Gastrocnemius medialis (tissue), 4 donors: ENCODE measurements at regions not wholly inside any gene's neighbourhood (a gene's known extent, or its start where the extent isn't known, plus 50 kb on each side); places are given as distances from the start of the nearest gene placed in this dataset.

Source experiments
- POLR2A ChIP-seq, 2 donors: fragments of 450-650 bp; IDR thresholded peaks; one replicate each; pipeline ENCODE4 v1.6.1; 2017; ENCODE audit warnings: antibody characterized with exemption in 2 of 2, mild to moderate bottlenecking in 2 of 2, moderate library complexity in 2 of 2
- TF ChIP-seq, protein P1 (sequence below), 5 experiments: fragments of 450-650 bp in 3 of 5; fragments of 200-600 bp in 2 of 5; sonication (generic) in 2 of 5; IDR thresholded peaks in 4 of 5; conservative IDR thresholded peaks in 1 of 5; 1 replicate in 4 of 5; 2 replicates in 1 of 5; pipeline ENCODE4 v1.5.1; 2016 to 2019; ENCODE audit warnings: antibody characterized with exemption in 5 of 5, mild to moderate bottlenecking in 3 of 5, moderate library complexity in 3 of 5

- TF ChIP-seq, protein P1, sequence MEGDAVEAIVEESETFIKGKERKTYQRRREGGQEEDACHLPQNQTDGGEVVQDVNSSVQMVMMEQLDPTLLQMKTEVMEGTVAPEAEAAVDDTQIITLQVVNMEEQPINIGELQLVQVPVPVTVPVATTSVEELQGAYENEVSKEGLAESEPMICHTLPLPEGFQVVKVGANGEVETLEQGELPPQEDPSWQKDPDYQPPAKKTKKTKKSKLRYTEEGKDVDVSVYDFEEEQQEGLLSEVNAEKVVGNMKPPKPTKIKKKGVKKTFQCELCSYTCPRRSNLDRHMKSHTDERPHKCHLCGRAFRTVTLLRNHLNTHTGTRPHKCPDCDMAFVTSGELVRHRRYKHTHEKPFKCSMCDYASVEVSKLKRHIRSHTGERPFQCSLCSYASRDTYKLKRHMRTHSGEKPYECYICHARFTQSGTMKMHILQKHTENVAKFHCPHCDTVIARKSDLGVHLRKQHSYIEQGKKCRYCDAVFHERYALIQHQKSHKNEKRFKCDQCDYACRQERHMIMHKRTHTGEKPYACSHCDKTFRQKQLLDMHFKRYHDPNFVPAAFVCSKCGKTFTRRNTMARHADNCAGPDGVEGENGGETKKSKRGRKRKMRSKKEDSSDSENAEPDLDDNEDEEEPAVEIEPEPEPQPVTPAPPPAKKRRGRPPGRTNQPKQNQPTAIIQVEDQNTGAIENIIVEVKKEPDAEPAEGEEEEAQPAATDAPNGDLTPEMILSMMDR (IDR thresholded peaks at IDR 0.05 in 4 of 5, conservative IDR thresholded peaks at IDR 0.05 in 1 of 5), result no peak
- TF ChIP-seq POLR2A (IDR thresholded peaks at IDR 0.05), result no peak
Observed at GRCh38 chr3:191135175-191135574, 63.9 kb upstream of the OSTN start.
